Muscle of arm (tissue), 1 donor: ENCODE measurements at regions not wholly inside any gene's neighbourhood (a gene's known extent, or its start where the extent isn't known, plus 50 kb on each side); places are given as distances from the start of the nearest gene placed in this dataset.
"Not testable (repeated sequence)": the region's sequence is repeated elsewhere in the genome, so short reads cannot be mapped to it uniquely, and the experiment has no call there.

Experiments used
- DNase-seq: peaks from one replicate; pipeline ENCODE4 v3.0.0-alpha.2; 2013

DNA sequence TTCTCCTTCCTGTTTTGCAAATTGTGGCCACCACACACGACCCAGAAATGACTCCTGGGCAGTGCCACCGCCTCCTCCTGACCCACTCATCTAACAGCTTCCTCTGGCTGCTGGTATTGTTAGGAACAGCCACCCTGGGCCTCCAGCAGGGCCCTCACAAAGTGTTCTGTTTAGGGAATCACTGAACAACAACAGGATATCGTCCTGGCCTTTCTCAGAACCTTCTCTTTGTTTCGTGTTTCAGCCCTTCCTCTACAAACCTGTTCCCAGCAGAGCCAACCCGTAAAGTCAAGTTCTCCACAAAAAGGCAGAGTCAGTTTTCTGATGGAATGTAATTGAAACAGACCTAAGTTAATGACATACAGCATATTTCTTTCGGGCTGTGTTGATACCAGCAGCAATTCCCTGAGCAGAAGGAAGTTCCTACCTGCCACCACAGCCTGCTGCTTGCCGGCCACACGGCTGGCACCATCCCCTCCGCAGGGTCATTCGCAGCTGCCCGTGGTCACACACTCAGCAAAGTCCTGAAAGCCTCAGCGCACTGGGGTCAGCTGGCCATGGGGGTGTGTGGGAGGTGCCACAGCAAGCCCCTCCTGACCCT lies 91.7 kb upstream of the PITRM1 start:
- no peak for DNase-seq

GRCh38 chr10:3263747-3264146 lies 91.2 kb upstream of the PITRM1 start:
- DNase-seq, result no peak

- DNase-seq, result no peak
These were observed 90.5 kb upstream of the PITRM1 start for GRCh38 chr10:3263082-3263481.

- no peak for DNase-seq
These were observed 89.3 kb upstream of the PITRM1 start for GRCh38 chr10:3261921-3262320.

GRCh38 chr10:3260066-3260834 lies 87.7 kb upstream of the PITRM1 start:
- DNase-seq, result no peak

DNA sequence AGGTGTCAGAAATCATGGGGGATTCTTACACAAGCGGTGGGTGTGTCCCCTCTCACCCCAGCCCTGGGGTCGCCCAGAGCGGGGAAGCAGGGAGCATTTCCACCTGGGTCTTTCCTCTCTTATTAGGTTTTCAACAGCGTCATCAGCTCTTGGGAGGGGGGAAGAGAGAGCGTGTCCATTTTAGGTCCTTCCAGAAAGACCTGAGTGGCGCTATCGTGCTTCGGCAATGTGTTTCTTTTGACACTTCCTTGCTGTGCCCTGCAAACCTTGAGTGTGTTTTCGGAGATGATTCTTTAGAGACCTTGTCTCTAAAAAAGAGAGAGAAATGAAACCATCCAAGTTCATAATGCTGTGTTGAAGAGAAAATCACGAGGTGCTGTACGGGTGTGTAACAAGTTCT lies 86.9 kb upstream of the PITRM1 start:
- no peak for DNase-seq

- DNase-seq, result no peak
These were observed 85.8 kb upstream of the PITRM1 start for GRCh38 chr10:3258394-3258793.

- DNase-seq, result no peak
These were observed 83.0 kb upstream of the PITRM1 start for GRCh38 chr10:3255616-3256015.

DNA sequence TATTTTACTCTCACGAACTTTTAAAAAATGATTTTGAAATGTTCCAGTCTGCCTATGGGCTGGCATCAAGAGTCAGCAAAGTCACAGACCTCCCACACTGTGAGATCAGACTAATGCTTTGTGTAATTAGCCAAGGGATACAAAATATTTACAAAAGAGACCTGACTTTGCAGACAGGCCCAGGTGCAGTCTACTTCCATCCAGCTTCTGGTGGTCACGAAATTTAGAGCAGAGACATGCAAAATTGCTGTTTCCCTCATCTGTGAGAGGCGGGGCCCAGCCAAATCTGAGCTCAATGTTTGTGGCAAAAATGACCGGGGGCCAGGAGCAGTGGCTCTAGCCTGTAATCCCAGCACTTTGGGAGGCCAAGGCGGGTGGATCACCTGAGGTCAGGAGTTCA lies 82.5 kb upstream of the PITRM1 start:
- no peak for DNase-seq

GRCh38 chr10:3253974-3254373 lies 81.4 kb upstream of the PITRM1 start:
- DNase-seq, result not testable (repeated sequence)

GRCh38 chr10:3251172-3251571 lies 78.6 kb upstream of the PITRM1 start:
- DNase-seq, result no peak

DNA sequence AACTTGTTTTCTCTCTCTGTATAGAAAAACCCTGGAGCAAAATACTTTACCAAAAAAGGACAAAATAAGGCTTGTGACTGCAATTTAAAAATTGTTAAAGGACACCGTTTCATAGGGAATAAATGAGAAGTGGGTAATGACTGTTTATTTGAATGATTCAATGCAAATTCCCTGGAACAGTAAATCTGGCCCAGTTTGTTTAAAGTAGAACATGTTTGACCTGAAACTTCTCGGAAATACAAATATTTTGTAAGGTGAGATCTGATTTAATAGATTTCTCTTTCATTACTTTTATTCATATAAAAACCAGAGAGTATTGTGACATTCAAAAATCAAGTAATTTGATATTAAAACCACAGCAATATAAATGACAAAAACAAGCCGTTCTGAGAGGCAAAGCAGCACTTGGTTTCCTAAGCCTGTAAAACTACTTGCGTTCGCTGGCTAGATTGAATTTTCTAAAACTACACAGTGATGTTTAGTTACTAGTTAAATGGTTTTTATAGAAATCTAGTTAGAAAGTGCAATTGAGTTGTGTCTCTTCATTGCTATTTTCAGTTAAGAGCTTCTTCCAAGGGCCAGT lies 76.8 kb upstream of the PITRM1 start:
- DNase-seq, result no peak

GRCh38 chr10:3248526-3249306 lies 76.1 kb upstream of the PITRM1 start:
- DNase-seq, result peak; percentile 47

- no peak for DNase-seq
These were observed 72.8 kb upstream of the PITRM1 start for GRCh38 chr10:3245395-3245794.

GRCh38 chr10:3241967-3242650 lies 69.5 kb upstream of the PITRM1 start:
- DNase-seq, result no peak

- no peak for DNase-seq
These were observed 68.8 kb upstream of the PITRM1 start for GRCh38 chr10:3241274-3241921.

- DNase-seq, result no peak
These were observed 67.6 kb upstream of the PITRM1 start for GRCh38 chr10:3239920-3240894.

DNA sequence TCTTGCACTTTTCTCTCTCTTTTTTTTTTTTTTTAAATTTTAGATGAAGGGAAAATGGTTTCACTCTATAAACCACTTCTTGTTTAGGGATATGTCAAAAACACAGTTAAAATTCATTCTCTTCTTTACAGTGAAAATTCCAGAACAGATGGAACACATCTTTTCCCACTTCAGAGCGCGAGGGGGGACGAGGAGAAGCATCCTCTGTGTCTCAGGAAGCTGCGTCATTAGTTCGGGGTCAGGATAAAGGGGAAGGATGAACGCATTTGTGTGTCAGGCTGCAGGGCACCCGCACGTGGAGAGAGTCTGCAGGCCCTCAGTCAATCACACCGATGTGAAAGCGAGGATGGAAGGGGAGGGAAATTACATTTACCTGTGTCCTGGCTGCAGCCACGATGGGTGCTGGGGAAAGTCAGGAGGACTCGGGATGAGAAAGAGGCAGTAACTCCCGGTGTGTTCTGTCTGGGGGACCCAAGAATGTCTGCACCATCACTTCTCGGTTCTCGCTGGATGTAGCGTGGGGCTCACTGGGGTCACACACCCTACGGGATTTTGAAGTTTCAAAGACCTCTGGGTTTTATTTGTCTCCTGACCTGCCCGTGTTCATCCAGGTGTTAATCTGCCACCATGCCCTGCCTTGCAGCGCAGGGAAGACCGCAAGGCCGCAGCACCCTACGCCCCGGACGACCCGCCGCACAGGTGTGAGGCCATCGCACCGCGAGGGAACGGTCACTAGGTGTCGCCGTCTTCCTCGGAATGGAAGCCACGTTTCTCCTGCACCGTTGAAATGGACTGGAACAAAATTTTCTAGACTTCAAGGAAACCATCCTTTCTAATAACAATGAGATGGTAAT lies 66.7 kb upstream of the PITRM1 start:
- DNase-seq, result peak; percentile 79
